ENCODE measurements at regions not wholly inside any gene's neighbourhood (a gene's known extent, or its start where the extent isn't known, plus 50 kb on each side); places are given as distances from the start of the nearest gene placed in this dataset.
A peak's percentile ranks its signal among the peaks of the same experiment; 100 is the strongest.

- Mint-ChIP-seq H3K4me3 (no peak overlapping the region), H3K9me3 (no peaks in the 10 kb centered on the region), H3K4me1 (peaks cover 5% of the 10 kb centered on the region), H3K27me3 (peaks cover 40% of the 10 kb centered on the region), H3K27ac (no peak overlapping the region)
- DNase-seq, result no peak
- ATAC-seq, result no peak
Measured at GRCh38 chr7:27299861-27300260, 57.3 kb downstream of the EVX1 start.

GRCh38 chr7:27300421-27300820 is 57.8 kb downstream of the EVX1 start:
- DNase-seq (no peak), ATAC-seq (no peak)
- Mint-ChIP-seq H3K27me3 (peaks cover 40% of the 10 kb centered on the region), H3K27ac (no peak overlapping the region), H3K4me3 (no peak overlapping the region), H3K4me1 (peaks cover 5% of the 10 kb centered on the region), H3K9me3 (no peaks in the 10 kb centered on the region)

GRCh38 chr7:27302590-27302989 is 60.0 kb downstream of the EVX1 start:
- no peak for DNase-seq
- no peak for ATAC-seq
- Mint-ChIP-seq H3K4me3 (no peak overlapping the region), H3K27ac (no peak overlapping the region), H3K27me3 (peaks cover 37% of the 10 kb centered on the region), H3K4me1 (no peaks in the 10 kb centered on the region), H3K9me3 (no peaks in the 10 kb centered on the region)

- no peak overlapping the region for H3K27ac Mint-ChIP-seq
- H3K4me1 Mint-ChIP-seq, result no peaks in the 10 kb centered on the region
- H3K9me3 Mint-ChIP-seq, result no peaks in the 10 kb centered on the region
- H3K27me3 Mint-ChIP-seq, result peaks cover 33% of the 10 kb centered on the region
- no peak for ATAC-seq
- no peak overlapping the region for H3K4me3 Mint-ChIP-seq
- DNase-seq, result no peak
Measured at GRCh38 chr7:27303026-27303425, 60.4 kb downstream of the EVX1 start.

- no peaks in the 10 kb centered on the region for H3K9me3 Mint-ChIP-seq
- H3K27ac Mint-ChIP-seq, result no peak overlapping the region
- H3K4me1 Mint-ChIP-seq, result no peaks in the 10 kb centered on the region
- DNase-seq, result no peak
- peaks cover 27% of the 10 kb centered on the region for H3K27me3 Mint-ChIP-seq
- H3K4me3 Mint-ChIP-seq, result no peak overlapping the region
- no peak for ATAC-seq
Measured at GRCh38 chr7:27305854-27306253, 63.3 kb downstream of the EVX1 start.

DNA sequence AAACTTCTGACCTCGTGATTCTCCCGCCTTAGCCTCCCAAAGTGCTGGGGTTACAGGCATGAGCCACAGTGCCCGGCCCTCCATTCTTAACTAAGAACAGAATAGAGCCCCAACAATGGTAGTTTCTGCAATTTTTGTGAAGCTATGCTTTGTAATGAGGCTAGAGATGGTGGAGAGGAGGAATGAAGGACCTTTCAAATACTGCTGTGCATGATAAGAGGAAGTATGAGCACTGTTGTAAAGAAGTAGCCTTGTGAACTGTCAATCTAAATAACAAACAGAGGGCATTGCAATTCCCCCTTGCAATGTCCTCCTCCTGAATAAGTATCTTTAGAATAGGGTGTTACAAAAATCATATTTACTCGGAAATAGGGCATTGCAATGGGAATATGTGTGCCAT is 70.2 kb downstream of the EVX1 start:
- DNase-seq (no peak), ATAC-seq (no peak)
- H3K4me3 Mint-ChIP-seq, result no peak overlapping the region
- peaks cover 36% of the 10 kb centered on the region for H3K27me3 Mint-ChIP-seq
- no peaks in the 10 kb centered on the region for H3K4me1 Mint-ChIP-seq
- no peaks in the 10 kb centered on the region for H3K9me3 Mint-ChIP-seq
- H3K27ac Mint-ChIP-seq, result no peak overlapping the region

- Mint-ChIP-seq H3K27me3 (peaks cover 45% of the 10 kb centered on the region), H3K27ac (no peak overlapping the region), H3K4me1 (no peaks in the 10 kb centered on the region), H3K4me3 (no peak overlapping the region), H3K9me3 (peaks cover 7 to 9% of the 10 kb centered on the region in 2 donors)
- DNase-seq (no peak), ATAC-seq (no peak)
Measured at GRCh38 chr7:27314111-27314510, 71.5 kb downstream of the EVX1 start.

- no peak for ATAC-seq
- Mint-ChIP-seq H3K4me3 (no peak overlapping the region), H3K27me3 (peaks cover 52% of the 10 kb centered on the region), H3K9me3 (peaks cover 9 to 11% of the 10 kb centered on the region in 2 donors), H3K27ac (no peak overlapping the region), H3K4me1 (no peaks in the 10 kb centered on the region)
- no peak for DNase-seq
Measured at GRCh38 chr7:27315066-27315465, 72.5 kb downstream of the EVX1 start.

DNA sequence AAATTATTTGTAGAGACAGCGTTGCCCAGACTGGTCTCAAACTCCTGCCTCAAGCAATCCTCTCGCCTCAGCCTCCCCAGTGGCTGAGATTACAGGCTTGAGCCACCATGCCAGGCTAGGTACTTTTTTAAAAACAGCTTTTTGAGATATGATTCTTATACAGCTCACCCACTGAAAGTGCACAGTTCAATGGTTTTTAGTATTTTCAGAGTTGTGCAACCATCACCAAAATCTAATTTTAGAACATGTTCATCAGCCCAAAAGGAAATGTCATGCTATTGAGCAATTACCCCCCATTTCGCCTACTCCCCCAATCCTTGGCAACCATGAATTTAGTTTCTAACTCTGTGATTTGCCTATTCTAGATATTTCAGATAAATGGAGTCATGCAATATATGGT is 73.7 kb downstream of the EVX1 start:
- ATAC-seq (no peak), DNase-seq (no peak)
- Mint-ChIP-seq H3K27ac (no peak overlapping the region), H3K27me3 (peaks cover 55% of the 10 kb centered on the region), H3K4me3 (no peak overlapping the region), H3K4me1 (no peaks in the 10 kb centered on the region), H3K9me3 (peaks cover 9 to 11% of the 10 kb centered on the region in 2 donors)

DNA sequence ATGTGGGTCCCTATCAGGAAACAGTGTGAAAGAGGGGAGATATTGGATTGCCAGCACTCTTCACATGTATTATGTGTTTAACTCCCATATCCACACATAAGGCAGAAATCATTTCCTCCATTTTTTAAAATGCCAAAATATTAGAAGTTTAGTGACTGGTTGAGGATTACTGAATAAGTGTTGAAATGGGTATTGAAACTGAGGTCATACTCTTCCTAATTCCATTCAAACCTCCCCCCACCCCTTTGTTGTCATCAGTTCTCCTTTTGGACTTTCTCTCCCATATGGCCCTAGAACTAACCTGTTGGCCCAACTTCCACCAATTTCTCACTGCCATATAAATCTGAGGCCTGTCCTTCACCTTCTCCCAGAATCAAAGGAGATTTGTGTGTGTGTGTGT is 81.6 kb downstream of the EVX1 start:
- Mint-ChIP-seq H3K27ac (no peak overlapping the region), H3K27me3 (peaks cover 41% of the 10 kb centered on the region), H3K9me3 (peaks cover under 1 to 7% of the 10 kb centered on the region in 2 donors), H3K4me3 (no peak overlapping the region), H3K4me1 (no peaks in the 10 kb centered on the region)
- DNase-seq, result no peak
- ATAC-seq, result no peak

DNA sequence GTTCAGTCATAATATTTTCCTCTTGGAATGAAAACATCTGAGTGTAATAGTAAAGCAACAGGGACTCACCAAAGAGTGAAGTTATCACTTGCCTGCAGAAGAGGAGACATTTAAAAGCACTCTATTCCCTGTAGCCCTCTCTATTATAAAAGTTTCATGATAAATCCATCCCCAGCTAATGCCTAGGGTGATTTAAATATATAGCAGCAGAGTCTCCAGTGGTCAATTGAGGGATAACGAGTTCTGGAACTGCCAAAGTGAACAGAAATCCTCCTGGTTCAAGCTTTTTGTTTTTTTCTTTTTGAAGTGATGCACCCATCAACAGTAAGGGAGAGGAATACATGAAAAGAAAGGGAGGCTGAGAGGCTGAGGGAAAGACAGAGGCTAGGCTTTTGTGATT is 87.3 kb downstream of the EVX1 start:
- Mint-ChIP-seq H3K9me3 (peaks cover 7 to 15% of the 10 kb centered on the region in 2 donors), H3K4me1 (no peaks in the 10 kb centered on the region), H3K27ac (no peak overlapping the region), H3K4me3 (no peak overlapping the region), H3K27me3 (peaks cover 7% of the 10 kb centered on the region)
- DNase-seq (no peak), ATAC-seq (no peak)

GRCh38 chr7:27339478-27339877 is 96.9 kb downstream of the EVX1 start:
- DNase-seq (no peak), ATAC-seq (no peak)
- peak overlapping the region in 1 of 2 donors; percentile 72 for H3K27ac Mint-ChIP-seq
- no peak overlapping the region for H3K4me3 Mint-ChIP-seq
- H3K9me3 Mint-ChIP-seq, result no peaks in the 10 kb centered on the region
- H3K4me1 Mint-ChIP-seq, result peaks cover 7% of the 10 kb centered on the region
- peaks cover 31% of the 10 kb centered on the region for H3K27me3 Mint-ChIP-seq

- no peak overlapping the region for H3K27ac Mint-ChIP-seq
- no peak for DNase-seq
- peaks cover 45% of the 10 kb centered on the region for H3K27me3 Mint-ChIP-seq
- H3K4me1 Mint-ChIP-seq, result peaks cover 5% of the 10 kb centered on the region
- no peak for ATAC-seq
- H3K9me3 Mint-ChIP-seq, result no peaks in the 10 kb centered on the region
- no peak overlapping the region for H3K4me3 Mint-ChIP-seq
Measured at GRCh38 chr7:27344471-27344870, 101.9 kb downstream of the EVX1 start.

DNA sequence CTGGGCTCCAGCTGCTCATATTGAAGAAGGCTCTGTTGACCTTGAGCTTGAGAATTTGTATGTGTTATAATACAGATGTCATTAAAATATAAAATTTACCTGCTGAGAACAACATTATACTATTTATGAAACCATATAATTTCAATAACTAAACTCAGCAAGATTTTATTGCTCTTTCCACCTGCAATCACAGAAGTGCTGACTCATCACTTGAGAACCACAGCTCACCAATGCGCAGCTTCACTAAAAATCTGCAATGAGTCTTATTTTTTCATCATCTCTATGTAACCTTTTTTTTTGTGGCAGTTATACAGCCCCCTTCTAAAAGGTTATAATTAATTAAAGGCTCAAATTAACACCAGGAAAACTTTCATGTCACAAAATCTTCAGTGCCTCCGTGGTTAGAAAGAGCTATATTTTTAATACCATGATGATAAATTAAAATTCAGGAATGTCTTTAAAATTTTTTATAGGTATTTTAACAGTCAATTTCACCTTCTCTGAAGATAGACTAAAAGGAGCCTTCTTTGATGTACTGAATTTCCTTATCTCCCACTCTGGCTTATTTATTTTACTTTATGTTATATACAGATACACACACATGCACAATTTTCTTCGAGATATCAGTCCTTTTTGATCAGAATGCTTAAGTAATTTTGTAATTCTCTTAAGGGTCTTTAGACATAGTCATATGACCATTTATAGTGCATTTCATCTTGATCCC is 102.7 kb downstream of the EVX1 start:
- Mint-ChIP-seq H3K27me3 (peaks cover 54% of the 10 kb centered on the region), H3K4me1 (no peaks in the 10 kb centered on the region), H3K4me3 (no peak overlapping the region), H3K27ac (no peak overlapping the region), H3K9me3 (no peaks in the 10 kb centered on the region)
- no peak for ATAC-seq
- DNase-seq, result no peak

DNA sequence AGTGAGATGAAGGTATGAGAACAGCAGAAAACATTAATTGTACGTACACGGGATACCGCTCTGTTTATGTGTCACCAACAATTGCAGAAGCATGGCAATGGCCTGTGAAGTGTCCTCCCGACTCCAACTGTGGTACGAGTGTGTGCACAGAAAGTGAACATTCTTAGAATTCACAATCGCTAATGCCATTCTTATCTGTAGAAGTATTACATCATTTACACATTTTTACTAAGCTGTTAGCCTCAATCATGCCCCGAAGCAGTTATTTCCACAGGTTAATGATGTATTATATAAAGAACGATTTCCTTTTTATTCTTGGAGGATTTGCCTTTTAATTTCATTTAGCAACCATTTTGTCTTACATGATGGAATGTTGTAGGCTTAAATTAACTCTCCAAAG is 103.4 kb downstream of the EVX1 start:
- DNase-seq, result no peak
- Mint-ChIP-seq H3K27me3 (peaks cover 52% of the 10 kb centered on the region), H3K4me1 (no peaks in the 10 kb centered on the region), H3K27ac (no peak overlapping the region), H3K9me3 (no peaks in the 10 kb centered on the region), H3K4me3 (no peak overlapping the region)
- ATAC-seq, result no peak

DNA sequence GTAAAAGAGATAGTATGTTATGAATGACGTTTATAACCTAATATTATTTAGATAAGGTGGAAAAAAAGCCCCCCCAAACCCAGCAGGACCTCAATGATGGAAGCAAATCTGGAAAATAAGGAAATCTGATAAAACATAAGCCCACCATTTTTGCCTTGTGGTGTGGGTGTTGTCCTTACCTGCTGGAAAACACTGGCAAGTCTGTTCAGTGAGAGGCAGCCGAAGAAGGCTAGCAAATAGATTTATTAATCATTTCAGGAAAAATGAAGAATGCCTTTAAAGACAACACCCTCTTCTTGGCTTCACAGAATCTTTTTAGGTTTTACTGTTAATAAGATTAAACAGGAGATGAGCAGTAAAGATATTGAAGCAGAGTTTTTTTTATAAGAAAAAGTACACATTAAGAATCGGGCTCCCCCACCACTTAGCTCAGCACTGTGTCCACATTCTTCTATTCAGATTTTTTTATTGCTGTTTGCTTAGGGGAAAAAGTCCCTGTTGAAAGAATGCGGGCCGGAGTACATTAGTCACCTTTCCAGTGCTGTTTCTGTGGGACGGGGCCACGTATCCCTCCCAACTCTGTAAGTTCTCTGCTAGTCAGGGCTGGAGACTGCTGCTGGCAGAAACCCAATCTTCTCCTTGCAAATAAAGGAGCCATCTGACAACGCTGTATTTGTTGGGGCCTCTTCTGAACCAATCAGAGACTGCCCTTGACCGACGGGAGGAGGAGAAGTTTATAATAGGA is 104.1 kb downstream of the EVX1 start:
- ATAC-seq, result no peak
- no peak for DNase-seq
- H3K4me1 Mint-ChIP-seq, result no peaks in the 10 kb centered on the region
- no peak overlapping the region for H3K4me3 Mint-ChIP-seq
- H3K27ac Mint-ChIP-seq, result no peak overlapping the region
- peaks cover 50% of the 10 kb centered on the region for H3K27me3 Mint-ChIP-seq
- H3K9me3 Mint-ChIP-seq, result no peaks in the 10 kb centered on the region
